HCT116 (cell line): ENCODE measurements at regions not wholly inside any gene's neighbourhood (a gene's known extent, or its start where the extent isn't known, plus 50 kb on each side); places are given as distances from the start of the nearest gene placed in this dataset.

Experiments
- ATAC-seq: fragments of 200-7000 bp; cut with Tn5 transposase; 2 replicates; pipeline ENCODE4 v1.9.1; 2020; ENCODE audit warnings: mild to moderate bottlenecking, moderate library complexity
- BruUV-seq: library from RNA; stranded (reverse); fragments of 400-500 nt; replicated peaks from 2 replicates; lab custom pipeline; 2021; lab: Mats Ljungman, UMichigan
- CTCF ChIA-PET: fragments of 300-600 bp; sonication (Branson Sonifier 250); formaldehyde crosslinking; loops from one replicate; lab custom pipeline; 2021; ENCODE audit warnings: antibody characterized with exemption; lab: Charles Lee
- POLR2A ChIA-PET: fragments of 300-600, 350-600 bp; sonication (Branson Sonifier 250); formaldehyde crosslinking; loops from one replicate; lab custom pipeline; 2021; ENCODE audit warnings: antibody characterized with exemption; lab: Charles Lee
- RAD21 ChIA-PET, 2 experiments: fragments of 300-600 bp; sonication (Branson Sonifier 250); formaldehyde crosslinking; loops; one replicate each; lab custom pipeline; 2023; ENCODE audit warnings: low total read pairs in 2 of 2; ENCODE audit not compliant: uncharacterized antibody in 2 of 2, unreplicated experiment in 2 of 2, low non-redundant PET in 1 of 2; lab: Charles Lee
- DNase-seq: peaks from one replicate; pipeline ENCODE4 v3.0.0-alpha.2; 2010; ENCODE audit warnings: low read depth, low spot score
- H2AFZ ChIP-seq: fragments of 200-600 bp; shearing (Covaris generic), sonication (generic); 2 replicates; pipeline ENCODE4 v1.6.1; 2017; ENCODE audit warnings: low read depth, mixed run types, mixed read lengths, antibody characterized with exemption, low read length; ENCODE audit not compliant: poor library complexity, severe bottlenecking
- H3K27ac ChIP-seq: 2 replicates; pipeline ENCODE4 v1.5.1; 2012; ENCODE audit warnings: low read depth, low read length
- H3K27me3 ChIP-seq: fragments of 200-600 bp; sonication (generic); 2 replicates; pipeline ENCODE4 v1.6.1; 2016; ENCODE audit warnings: mixed run types, low read length, mixed read lengths; ENCODE audit not compliant: insufficient read depth
- H3K36me3 ChIP-seq, 2 experiments: fragments of 200-500 bp in 1 of 2; fragments of 200-600 bp in 1 of 2; sonication (Bioruptor generic) in 1 of 2; sonication (generic) in 1 of 2; 2 replicates each; pipeline versions ENCODE4 v1.5.1 to v1.6.1; 2014 to 2016; ENCODE audit warnings: low read length in 2 of 2, inconsistent platforms in 1 of 2, mixed read lengths in 1 of 2, mixed run types in 1 of 2; ENCODE audit not compliant: insufficient read depth in 2 of 2, control insufficient read depth in 1 of 2
- H3K4me1 ChIP-seq, 2 experiments: fragments of 200-600 bp in 1 of 2; sonication (generic) in 1 of 2; 2 replicates each; pipeline versions ENCODE4 v1.5.1 to v1.6.1; 2012 to 2017; ENCODE audit warnings: low read length in 2 of 2, inconsistent platforms in 1 of 2, mild to moderate bottlenecking in 1 of 2, mixed read lengths in 1 of 2, mixed run types in 1 of 2, moderate library complexity in 1 of 2; ENCODE audit not compliant: insufficient read depth in 2 of 2, control insufficient read depth in 1 of 2
- H3K4me2 ChIP-seq: fragments of 200-600 bp; sonication (generic); 2 replicates; pipeline ENCODE4 v1.6.1; 2017; ENCODE audit warnings: mixed run types, low read length, mixed read lengths
- H3K4me3 ChIP-seq, 2 experiments: fragments of 200-600 bp in 1 of 2; sonication (generic) in 1 of 2; replicated peaks in 1 of 2; 2 replicates each; pipeline ENCODE4 v1.5.1; 2011 to 2016; ENCODE audit warnings: low read length in 2 of 2, control low read depth in 1 of 2, low read depth in 1 of 2, mild to moderate bottlenecking in 1 of 2, mixed read lengths in 1 of 2, mixed run types in 1 of 2
- H3K79me2 ChIP-seq: fragments of 200-600 bp; sonication (generic); 2 replicates; pipeline ENCODE4 v1.6.1; 2017; ENCODE audit warnings: mild to moderate bottlenecking, mixed run types, low read length, moderate library complexity, mixed read lengths; ENCODE audit not compliant: insufficient read depth
- H3K9ac ChIP-seq: fragments of 200-600 bp; sonication (generic); 2 replicates; pipeline ENCODE4 v1.6.1; 2016; ENCODE audit warnings: low read length, mixed read lengths
- H3K9me2 ChIP-seq: fragments of 200-600 bp; sonication (generic), shearing (Covaris generic); 2 replicates; pipeline ENCODE4 v1.6.1; 2017; ENCODE audit warnings: mixed run types, mild to moderate bottlenecking, moderate library complexity; ENCODE audit not compliant: insufficient read depth
- H3K9me3 ChIP-seq, 2 experiments: fragments of 200-500 bp in 1 of 2; fragments of 200-600 bp in 1 of 2; sonication (Bioruptor generic) in 1 of 2; sonication (generic) in 1 of 2; 2 replicates each; pipeline ENCODE4 v1.6.1; 2014 to 2017; ENCODE audit warnings: low read length in 2 of 2, mixed read lengths in 2 of 2, inconsistent platforms in 1 of 2, low read depth in 1 of 2, mild to moderate bottlenecking in 1 of 2, mixed run types in 1 of 2, moderate library complexity in 1 of 2; ENCODE audit not compliant: control insufficient read depth in 1 of 2, insufficient read depth in 1 of 2
- H4K20me1 ChIP-seq: fragments of 200-600 bp; sonication (generic), shearing (Covaris generic); 2 replicates; pipeline ENCODE4 v1.6.1; 2017; ENCODE audit warnings: mixed run types, mild to moderate bottlenecking, moderate library complexity; ENCODE audit not compliant: insufficient read depth
- CBX3 ChIP-seq: IDR thresholded peaks from 2 replicates; pipeline ENCODE4 v1.6.1; 2012; ENCODE audit warnings: low read depth
- CEBPB ChIP-seq: IDR thresholded peaks from 2 replicates; pipeline ENCODE4 v1.6.1; 2012; ENCODE audit warnings: low read depth
- CTCF ChIP-seq, 3 experiments: fragments of 200-600 bp in 1 of 3; sonication (generic) in 1 of 3; IDR thresholded peaks in 2 of 3; conservative IDR thresholded peaks in 1 of 3; 2 replicates each; pipeline ENCODE4 v1.5.1; 2012 to 2017; ENCODE audit warnings: low read depth in 2 of 3, low read length in 2 of 3, antibody characterized with exemption in 1 of 3, borderline replicate concordance in 1 of 3, control low read depth in 1 of 3, mild to moderate bottlenecking in 1 of 3, mixed read lengths in 1 of 3, mixed run types in 1 of 3, moderate library complexity in 1 of 3; ENCODE audit not compliant: insufficient read depth in 1 of 3
- EGR1 ChIP-seq: IDR thresholded peaks from 2 replicates; pipeline ENCODE4 v1.6.1; 2012; ENCODE audit warnings: low read depth
- EZH2phosphoT487 ChIP-seq: fragments of 200-600 bp; IDR thresholded peaks from 2 replicates; pipeline ENCODE4 v1.6.1; 2018; ENCODE audit warnings: antibody characterized with exemption, borderline replicate concordance
- JUND ChIP-seq: IDR thresholded peaks from 2 replicates; pipeline ENCODE4 v1.6.1; 2012
- MAX ChIP-seq: IDR thresholded peaks from 2 replicates; pipeline ENCODE4 v1.6.1; 2012
- POLR2AphosphoS5 ChIP-seq: IDR thresholded peaks from 2 replicates; pipeline ENCODE4 v1.6.1; 2011; ENCODE audit warnings: mild to moderate bottlenecking, low read depth, low read length, moderate library complexity
- SIN3A ChIP-seq: IDR thresholded peaks from 2 replicates; pipeline ENCODE4 v1.6.1; 2012; ENCODE audit warnings: low read depth
- SP1 ChIP-seq: IDR thresholded peaks from 2 replicates; pipeline ENCODE4 v1.6.1; 2012; ENCODE audit warnings: low read depth
- SRF ChIP-seq: IDR thresholded peaks from 2 replicates; pipeline ENCODE4 v1.6.1; 2012; ENCODE audit warnings: low read depth
- TCF7L2 ChIP-seq: IDR thresholded peaks from 2 replicates; pipeline ENCODE4 v1.7.0; 2011; ENCODE audit warnings: borderline replicate concordance, inconsistent platforms; ENCODE audit not compliant: insufficient read depth, insufficient read length; ENCODE audit errors: extremely low read depth
- YY1 ChIP-seq: IDR thresholded peaks from 2 replicates; pipeline ENCODE4 v1.6.1; 2011; ENCODE audit warnings: low read length, low read depth, moderate library complexity, mild to moderate bottlenecking; ENCODE audit not compliant: insufficient replicate concordance; ENCODE audit errors: extremely low read depth
- ZBTB33 ChIP-seq: IDR thresholded peaks from 2 replicates; pipeline ENCODE4 v1.6.1; 2011; ENCODE audit warnings: mild to moderate bottlenecking, low read length, moderate library complexity; ENCODE audit not compliant: insufficient replicate concordance; ENCODE audit errors: extremely low read depth
- ZNF274 ChIP-seq: fragments of 200-500 bp; sonication (Bioruptor generic); IDR thresholded peaks from 2 replicates; pipeline ENCODE4 v1.6.1; 2014; ENCODE audit warnings: mild to moderate bottlenecking, low read depth, low read length, inconsistent platforms
- intact Hi-C: fragments of 100-400 bp; cut with micrococcal nuclease; formaldehyde crosslinking; loops from 2 replicates; pipeline ENCODE4 v1.10.0; 2022
- TF ChIP-seq, protein P1 (sequence below): IDR thresholded peaks from 2 replicates; pipeline ENCODE4 v1.6.1; 2012; ENCODE audit warnings: low read depth

DNA sequence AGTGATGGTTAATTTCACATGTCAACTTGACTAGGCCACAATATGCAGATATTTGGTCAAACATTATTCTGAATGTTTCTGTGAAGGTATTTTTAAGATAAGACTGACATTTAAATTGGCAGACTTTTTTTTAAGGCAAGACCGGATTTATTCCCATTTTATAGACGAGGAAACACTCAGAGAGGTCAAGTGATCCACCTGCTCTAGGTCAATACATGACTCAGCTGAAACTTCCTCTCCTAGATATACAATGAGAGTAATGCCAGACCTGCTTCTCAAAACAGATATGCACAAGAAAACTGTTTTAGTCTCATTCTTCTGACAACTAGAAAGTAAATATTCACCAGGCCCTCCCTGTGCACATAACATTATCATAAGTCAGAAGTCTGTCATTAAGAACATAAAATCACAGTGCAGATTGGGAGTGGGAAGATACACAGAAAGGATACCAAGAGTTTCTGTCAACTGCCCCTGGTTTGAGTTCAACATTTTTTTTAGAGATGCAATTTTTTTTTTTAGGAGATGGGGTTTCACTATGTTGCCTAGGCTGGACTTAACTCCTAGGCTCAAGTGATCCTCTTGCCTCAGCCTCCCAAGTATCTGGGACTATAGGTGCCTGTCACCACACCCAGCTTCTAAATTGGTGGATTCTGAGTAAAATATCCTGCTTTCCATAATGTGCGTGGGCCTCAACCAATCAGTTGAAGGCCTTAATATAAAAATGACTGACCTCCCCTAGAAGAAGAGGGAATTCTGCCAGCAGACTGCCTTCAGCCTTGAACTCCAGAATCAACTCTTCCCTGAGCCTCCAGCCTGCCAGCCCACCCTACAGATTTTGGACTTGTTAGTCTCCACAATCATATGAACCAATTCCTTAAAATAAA is 121.4 kb downstream of the ZFAND4 start:
- no peaks in the 10 kb centered on the region for H3K9me2 ChIP-seq
- no peaks in the 10 kb centered on the region for H3K36me3 ChIP-seq
- no peak overlapping the region for H3K27ac ChIP-seq
- H3K79me2 ChIP-seq, result no peaks in the 10 kb centered on the region
- H4K20me1 ChIP-seq, result no peaks in the 10 kb centered on the region
- no peak overlapping the region for H3K4me3 ChIP-seq
- no TSS peak for BruUV-seq
- H3K27me3 ChIP-seq, result no peaks in the 10 kb centered on the region
- no peak for DNase-seq
- H3K4me2 ChIP-seq, result no peak overlapping the region
- no peaks in the 10 kb centered on the region for H3K4me1 ChIP-seq
- RAD21 ChIA-PET, result no interaction called here
- no peak overlapping the region for H2AFZ ChIP-seq
- POLR2A ChIA-PET, result no interaction called here
- intact Hi-C loops, result no loop called here
- H3K9me3 ChIP-seq, result no peaks in the 10 kb centered on the region
- no peak overlapping the region for H3K9ac ChIP-seq
- CTCF ChIA-PET, result no interaction called here
- TF ChIP-seq YY1, result no peak
- TF ChIP-seq EGR1, result no peak
- no peak for TF ChIP-seq POLR2AphosphoS5
- no peak for TF ChIP-seq CBX3
- TF ChIP-seq CEBPB, result no peak
- TF ChIP-seq ZBTB33, result no peak
- no peak for TF ChIP-seq MAX
- TF ChIP-seq, protein P1, sequence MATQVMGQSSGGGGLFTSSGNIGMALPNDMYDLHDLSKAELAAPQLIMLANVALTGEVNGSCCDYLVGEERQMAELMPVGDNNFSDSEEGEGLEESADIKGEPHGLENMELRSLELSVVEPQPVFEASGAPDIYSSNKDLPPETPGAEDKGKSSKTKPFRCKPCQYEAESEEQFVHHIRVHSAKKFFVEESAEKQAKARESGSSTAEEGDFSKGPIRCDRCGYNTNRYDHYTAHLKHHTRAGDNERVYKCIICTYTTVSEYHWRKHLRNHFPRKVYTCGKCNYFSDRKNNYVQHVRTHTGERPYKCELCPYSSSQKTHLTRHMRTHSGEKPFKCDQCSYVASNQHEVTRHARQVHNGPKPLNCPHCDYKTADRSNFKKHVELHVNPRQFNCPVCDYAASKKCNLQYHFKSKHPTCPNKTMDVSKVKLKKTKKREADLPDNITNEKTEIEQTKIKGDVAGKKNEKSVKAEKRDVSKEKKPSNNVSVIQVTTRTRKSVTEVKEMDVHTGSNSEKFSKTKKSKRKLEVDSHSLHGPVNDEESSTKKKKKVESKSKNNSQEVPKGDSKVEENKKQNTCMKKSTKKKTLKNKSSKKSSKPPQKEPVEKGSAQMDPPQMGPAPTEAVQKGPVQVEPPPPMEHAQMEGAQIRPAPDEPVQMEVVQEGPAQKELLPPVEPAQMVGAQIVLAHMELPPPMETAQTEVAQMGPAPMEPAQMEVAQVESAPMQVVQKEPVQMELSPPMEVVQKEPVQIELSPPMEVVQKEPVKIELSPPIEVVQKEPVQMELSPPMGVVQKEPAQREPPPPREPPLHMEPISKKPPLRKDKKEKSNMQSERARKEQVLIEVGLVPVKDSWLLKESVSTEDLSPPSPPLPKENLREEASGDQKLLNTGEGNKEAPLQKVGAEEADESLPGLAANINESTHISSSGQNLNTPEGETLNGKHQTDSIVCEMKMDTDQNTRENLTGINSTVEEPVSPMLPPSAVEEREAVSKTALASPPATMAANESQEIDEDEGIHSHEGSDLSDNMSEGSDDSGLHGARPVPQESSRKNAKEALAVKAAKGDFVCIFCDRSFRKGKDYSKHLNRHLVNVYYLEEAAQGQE, result no peak
- no peak for TF ChIP-seq SP1
- no peak for TF ChIP-seq TCF7L2
- no peak for TF ChIP-seq ZNF274
- no peak for TF ChIP-seq JUND
- TF ChIP-seq SIN3A, result no peak
- no peak for TF ChIP-seq EZH2phosphoT487
- TF ChIP-seq SRF, result no peak
- no peak for TF ChIP-seq CTCF (IDR thresholded peaks at IDR 0.05 in 2 of 3, conservative IDR thresholded peaks at IDR 0.05 in 1 of 3; ENCODE audit: borderline replicate concordance in 1 of 3, insufficient read depth in 1 of 3, low read depth in 2 of 3, low read length in 2 of 3)
- TF ChIP-seq, all 23 proteins: peak for 0
- no peak for ATAC-seq
